HepG2 (cell line): ENCODE measurements at regions not wholly inside any gene's neighbourhood (a gene's known extent, or its start where the extent isn't known, plus 50 kb on each side); places are given as distances from the start of the nearest gene placed in this dataset.

Experiments
- ATAC-seq: fragments of 200-7000 bp; cut with Tn5 transposase; 3 replicates; pipeline ENCODE4 v1.9.1; 2020; ENCODE audit warnings: mild to moderate bottlenecking, moderate library complexity
- BruUV-seq: library from RNA; stranded (reverse); fragments of 400-500 nt; replicated peaks from 2 replicates; lab custom pipeline; 2021; lab: Mats Ljungman, UMichigan
- CTCF ChIA-PET: fragments of 300-600 bp; formaldehyde crosslinking; extraction: SDS; loops from one replicate; lab custom pipeline; 2021; ENCODE audit warnings: low total read pairs, inconsistent platforms, low intra/inter-chr PET ratio; lab: Yijun Ruan, JAX
- POLR2A ChIA-PET: fragments of 350-600 bp; sonication (Branson Sonifier 250); formaldehyde crosslinking; loops from one replicate; lab custom pipeline; 2020; ENCODE audit warnings: antibody characterized with exemption, inconsistent platforms; lab: Yijun Ruan, JAX
- DNase-seq: peaks from one replicate; pipeline ENCODE4 v3.0.0-alpha.2; 2015; ENCODE audit warnings: low spot score
- FAIRE-seq: peaks from 3 replicates; lab custom pipeline; 2011; peaks lifted over from hg19 to GRCh38; lab: Jason Lieb, UNC
- H2AFZ ChIP-seq: one replicate; pipeline ENCODE4 v1.6.1; 2011; ENCODE audit warnings: low read length, inconsistent platforms
- H3K27ac ChIP-seq: fragments of 300-600 bp; 3 replicates; pipeline ENCODE4 v1.8.0; 2011; ENCODE audit warnings: mixed run types, mild to moderate bottlenecking, mixed read lengths, low read length, inconsistent platforms; ENCODE audit not compliant: insufficient read depth; ENCODE audit errors: extremely low read length
- H3K27me3 ChIP-seq, 2 experiments: fragments of 200-600 bp in 1 of 2; 2 replicates in 1 of 2; 3 replicates in 1 of 2; pipeline versions ENCODE4 v1.6.0 to v1.8.0; 2011; ENCODE audit warnings: low read length in 2 of 2, mild to moderate bottlenecking in 2 of 2, moderate library complexity in 2 of 2, inconsistent platforms in 1 of 2; ENCODE audit not compliant: insufficient read depth in 2 of 2, control insufficient read depth in 1 of 2
- H3K36me3 ChIP-seq, 2 experiments: fragments of 200-600 bp in 1 of 2; replicated peaks in 1 of 2; 2 replicates in 1 of 2; 3 replicates in 1 of 2; pipeline versions ENCODE4 v1.5.1 to v1.8.0; 2011; ENCODE audit warnings: low read length in 2 of 2, inconsistent platforms in 1 of 2; ENCODE audit not compliant: insufficient read depth in 2 of 2, control insufficient read depth in 1 of 2
- H3K4me1 ChIP-seq: 2 replicates; pipeline ENCODE4 v1.5.1; 2012; ENCODE audit warnings: low read length, inconsistent platforms; ENCODE audit not compliant: insufficient read depth
- H3K4me2 ChIP-seq: 2 replicates; pipeline ENCODE4 v1.6.0; 2011; ENCODE audit warnings: low read depth, low read length, inconsistent platforms
- H3K4me3 ChIP-seq, 3 experiments: fragments of 200-600 bp in 1 of 3; sonication (generic), shearing (Covaris generic) in 1 of 3; replicated peaks in 1 of 3; 2 replicates each; pipeline ENCODE4 v1.5.1; 2011 to 2016; ENCODE audit warnings: low read length in 3 of 3, inconsistent platforms in 2 of 3, low read depth in 2 of 3, mild to moderate bottlenecking in 2 of 3, control low read depth in 1 of 3, mixed read lengths in 1 of 3; ENCODE audit not compliant: insufficient read depth in 1 of 3
- H3K79me2 ChIP-seq: one replicate; pipeline ENCODE4 v1.6.1; 2011; ENCODE audit warnings: low read length, inconsistent platforms; ENCODE audit not compliant: insufficient read depth
- H3K9ac ChIP-seq: 2 replicates; pipeline ENCODE4 v1.6.0; 2011; ENCODE audit warnings: mild to moderate bottlenecking, low read depth, low read length, inconsistent platforms; ENCODE audit not compliant: insufficient read depth
- H3K9me3 ChIP-seq: 2 replicates; pipeline ENCODE4 v1.5.1; 2012; ENCODE audit warnings: mild to moderate bottlenecking, low read length
- H4K20me1 ChIP-seq: 2 replicates; pipeline ENCODE4 v1.6.0; 2011; ENCODE audit warnings: inconsistent platforms, mild to moderate bottlenecking, low read length, moderate library complexity; ENCODE audit not compliant: insufficient read depth
- CEBPG ChIP-seq: IDR thresholded peaks from 2 replicates; pipeline ENCODE4 v1.6.1; 2016
- DZIP1 ChIP-seq: sonication (generic); formaldehyde crosslinking; IDR thresholded peaks from 2 replicates; pipeline ENCODE4 v1.5.0; 2020; ENCODE audit warnings: mild to moderate bottlenecking, missing genetic modification reagents
- GFI1 ChIP-seq: sonication (generic); formaldehyde crosslinking; IDR thresholded peaks from 2 replicates; pipeline ENCODE4 v1.5.0; 2020; ENCODE audit warnings: missing genetic modification reagents, mild to moderate bottlenecking, borderline replicate concordance
- IRF9 ChIP-seq: sonication (generic); formaldehyde crosslinking; IDR thresholded peaks from 2 replicates; pipeline ENCODE4 v1.8.0; 2022; ENCODE audit warnings: missing genetic modification reagents, mild to moderate bottlenecking, borderline replicate concordance
- KMT2A ChIP-seq: sonication (generic); formaldehyde crosslinking; IDR thresholded peaks from 2 replicates; pipeline ENCODE4 v1.4.0; 2020; ENCODE audit warnings: missing genetic modification reagents
- MIER2 ChIP-seq: IDR thresholded peaks from 2 replicates; pipeline ENCODE4 v1.6.1; 2016; ENCODE audit warnings: missing biosample characterization, missing genetic modification reagents
- SRSF4 ChIP-seq: fragments of 200-400 bp; formaldehyde crosslinking; IDR thresholded peaks from one replicate; pipeline ENCODE4 v1.6.1; 2018; ENCODE audit warnings: mild to moderate bottlenecking, low read depth, low read length, moderate library complexity; ENCODE audit not compliant: poor library complexity, severe bottlenecking
- TAF1 ChIP-seq: sonication (generic); formaldehyde crosslinking; IDR thresholded peaks from 2 replicates; pipeline ENCODE4 v1.4.0; 2020; ENCODE audit warnings: missing genetic modification reagents
- TOE1 ChIP-seq: sonication (generic); formaldehyde crosslinking; IDR thresholded peaks from 2 replicates; pipeline ENCODE4 v1.4.0; 2020; ENCODE audit warnings: mild to moderate bottlenecking, missing genetic modification reagents
- USF2 ChIP-seq, 2 experiments: sonication (generic) in 1 of 2; formaldehyde crosslinking in 1 of 2; IDR thresholded peaks; 2 replicates each; pipeline versions ENCODE4 v1.5.1 to v1.6.1; 2011 to 2020; ENCODE audit warnings: borderline replicate concordance in 1 of 2, low read depth in 1 of 2, low read length in 1 of 2, mild to moderate bottlenecking in 1 of 2, missing genetic modification reagents in 1 of 2, moderate library complexity in 1 of 2
- ZNF468 ChIP-seq: sonication (generic); formaldehyde crosslinking; IDR thresholded peaks from 2 replicates; pipeline ENCODE4 v1.8.0; 2022; ENCODE audit warnings: mild to moderate bottlenecking, moderate library complexity, missing genetic modification reagents
- ZNF784 ChIP-seq: sonication (generic); formaldehyde crosslinking; IDR thresholded peaks from 2 replicates; pipeline ENCODE4 v1.5.1; 2020; ENCODE audit warnings: missing genetic modification reagents, mild to moderate bottlenecking, borderline replicate concordance
- ZNF800 ChIP-seq: sonication (generic); formaldehyde crosslinking; IDR thresholded peaks from 2 replicates; pipeline ENCODE4 v1.4.0; 2020; ENCODE audit warnings: missing genetic modification reagents
- ZNF850 ChIP-seq: sonication (generic); formaldehyde crosslinking; conservative IDR thresholded peaks from 2 replicates; pipeline ENCODE4 v1.9.0; 2021; ENCODE audit warnings: mild to moderate bottlenecking, missing genetic modification reagents
- WGBS: methylation state at CpG from one replicate; pipeline ENCODE4 v1.1.6; 2017; ENCODE audit warnings: low lambda C conversion rate; 5-methylcytosine and 5-hydroxymethylcytosine counted together
- in situ Hi-C: cut with HindIII; loops from 2 replicates; pipeline ENCODE4 v1.10.0; 2017; ENCODE audit warnings: low pct_unique_long_range_greater_than_20kb; ENCODE audit not compliant: extremely low pct_ligation_motif_present
- intact Hi-C: fragments of 100-400 bp; cut with micrococcal nuclease; formaldehyde crosslinking; loops from one replicate; pipeline ENCODE4 v1.10.0; 2022; ENCODE audit not compliant: unreplicated experiment

GRCh38 chr12:115762936-115763335, 514.6 kb downstream of the MED13L start (continued):
- TF ChIP-seq USF2 (IDR thresholded peaks at IDR 0.05; ENCODE audit: low read depth, low read length) (no peak), USF2 (CRISPR knock-in tag; IDR thresholded peaks at IDR 0.05; ENCODE audit: borderline replicate concordance) (no peak), GFI1 (CRISPR knock-in tag) (no peak), KMT2A (CRISPR knock-in tag) (no peak), ZNF468 (no peak)

GRCh38 chr12:115761784-115762183, 515.7 kb downstream of the MED13L start:
- ATAC-seq, result no peak
- intact Hi-C loops, result no loop called here
- POLR2A ChIA-PET, result no interaction called here
- TF ChIP-seq ZNF800 (no peak), IRF9 (CRISPR knock-in tag) (no peak), SRSF4 (no peak), CEBPG (CRISPR knock-in tag) (no peak), TAF1 (CRISPR knock-in tag) (no peak), MIER2 (no peak), DZIP1 (CRISPR knock-in tag) (no peak), ZNF850 (CRISPR knock-in tag) (no peak), ZNF784 (CRISPR knock-in tag) (no peak), TOE1 (CRISPR knock-in tag) (no peak)

More at GRCh38 chr12:115761784-115762183, 515.7 kb downstream of the MED13L start:
- FAIRE-seq, result no peak
- Histone ChIP-seq H3K9me3 (no peaks in the 10 kb centered on the region), H3K27me3 (peaks cover 0 to 9% of the 10 kb centered on the region in 2 experiments; a peak in 3 of 5 replicates), H3K36me3 (no peaks in the 10 kb centered on the region), H3K79me2 (no peaks in the 10 kb centered on the region), H2AFZ (no peak overlapping the region), H3K4me3 (no peak overlapping the region), H3K9ac (no peak overlapping the region), H3K4me1 (peaks cover 16% of the 10 kb centered on the region), H3K4me2 (no peak overlapping the region), H3K27ac (no peak overlapping the region), H4K20me1 (no peaks in the 10 kb centered on the region)
- BruUV-seq, result no TSS peak
- in situ Hi-C loops, result no loop called here
- CTCF ChIA-PET, result no interaction called here
- WGBS, result 49% methylated on average over 2 of the region's 2 CpGs
- no peak for DNase-seq
